ENCODE measurements at regions not wholly inside any gene's neighbourhood (a gene's known extent, or its start where the extent isn't known, plus 50 kb on each side); places are given as distances from the start of the nearest gene placed in this dataset.
A peak's percentile ranks its signal among the peaks of the same experiment; 100 is the strongest.

DNA sequence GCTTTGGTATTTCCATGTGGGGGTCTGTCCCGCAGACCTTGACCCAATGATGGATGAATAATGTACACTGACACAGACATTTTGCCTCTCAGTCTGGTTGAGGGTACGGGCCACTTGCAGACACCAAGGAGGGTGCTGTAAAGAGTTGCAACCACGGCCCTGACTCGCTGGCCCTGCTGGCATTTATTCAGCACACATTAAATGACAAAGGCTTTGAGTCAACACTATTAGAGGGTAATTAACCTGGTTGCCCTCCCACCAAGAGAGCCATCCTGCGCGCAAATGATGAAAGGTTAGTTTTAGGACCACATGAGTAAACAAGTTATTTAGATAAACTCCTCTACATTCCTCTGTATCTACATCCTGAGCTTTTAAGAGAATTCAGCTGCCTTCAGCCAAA lies 308.9 kb upstream of the MMS22L start:
- no peak for DNase-seq

DNA sequence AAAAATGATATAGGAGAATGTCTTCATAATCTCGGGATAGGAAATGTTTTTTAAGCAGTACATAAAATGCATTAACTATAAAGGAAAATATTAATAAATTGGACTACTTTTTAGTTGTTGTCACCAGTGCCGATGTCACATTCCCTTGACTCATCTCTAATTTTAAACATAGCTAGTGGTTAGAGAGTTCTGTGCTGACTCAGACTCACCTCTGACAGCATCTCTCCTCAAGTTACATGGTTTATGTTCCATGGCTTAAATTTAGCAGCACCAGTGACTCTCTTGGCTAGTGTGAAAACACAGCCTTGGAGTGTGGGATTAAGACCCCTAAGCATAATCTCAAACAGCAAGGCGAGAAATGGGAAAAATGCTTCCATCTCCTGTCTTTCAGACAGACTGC lies 311.8 kb upstream of the MMS22L start:
- peak; percentile 75 for DNase-seq

DNA sequence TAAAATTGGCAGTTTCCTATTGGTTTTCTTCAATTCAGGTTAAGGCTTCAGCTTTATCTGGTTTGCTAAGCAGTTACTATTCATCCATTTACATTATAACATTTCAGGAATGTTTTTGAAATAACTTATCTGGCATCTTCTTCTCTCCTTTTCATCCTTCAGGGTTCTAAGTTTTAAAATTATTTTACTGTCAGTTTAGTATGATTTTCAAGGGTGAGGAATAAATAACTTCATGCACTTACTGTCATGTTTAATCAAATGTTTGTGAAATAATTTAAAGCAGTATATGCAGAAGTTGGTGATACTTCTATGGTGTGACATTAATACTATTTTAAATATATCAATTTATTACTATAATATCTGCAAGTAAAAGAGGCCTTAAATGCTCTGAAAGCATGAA lies 338.1 kb upstream of the MMS22L start:
- no peak for DNase-seq

DNA sequence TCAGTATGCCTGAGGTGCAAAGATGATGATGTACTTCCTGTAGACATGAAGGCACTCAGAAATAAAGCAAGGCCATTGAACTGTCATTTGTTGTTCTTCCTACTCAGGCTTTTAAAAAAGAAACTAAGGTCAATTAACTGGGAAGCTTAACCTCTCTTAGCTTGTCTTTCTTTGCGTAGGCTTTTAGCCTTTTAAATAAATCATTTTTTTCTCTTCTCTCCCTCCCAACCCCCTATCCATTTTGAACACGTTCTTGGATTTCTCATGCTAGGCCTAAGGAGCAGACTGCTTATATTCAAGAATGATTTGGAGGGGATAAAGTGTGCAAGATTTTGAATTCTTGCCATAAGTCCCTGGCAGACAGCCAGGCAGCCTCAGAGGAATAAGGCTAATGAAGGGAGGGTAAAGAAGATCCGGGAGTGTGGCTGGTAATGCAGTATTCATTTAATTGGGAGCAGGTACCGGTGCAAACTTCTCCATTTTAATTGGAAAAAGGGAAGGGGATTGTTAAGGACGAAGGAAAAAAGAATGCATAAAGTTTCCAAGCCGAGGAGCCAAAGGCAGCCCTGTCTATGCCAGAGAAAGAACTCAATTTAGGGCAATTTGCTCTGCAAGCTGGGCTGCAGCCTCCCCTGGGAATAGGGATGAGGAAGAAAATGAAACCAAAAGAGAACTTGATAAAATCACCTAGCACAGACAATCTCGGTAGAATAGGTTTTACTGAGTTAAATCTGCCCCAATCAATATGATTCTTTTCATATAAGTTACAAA lies 343.8 kb upstream of the MMS22L start:
- peak; percentile 67 for DNase-seq

DNA sequence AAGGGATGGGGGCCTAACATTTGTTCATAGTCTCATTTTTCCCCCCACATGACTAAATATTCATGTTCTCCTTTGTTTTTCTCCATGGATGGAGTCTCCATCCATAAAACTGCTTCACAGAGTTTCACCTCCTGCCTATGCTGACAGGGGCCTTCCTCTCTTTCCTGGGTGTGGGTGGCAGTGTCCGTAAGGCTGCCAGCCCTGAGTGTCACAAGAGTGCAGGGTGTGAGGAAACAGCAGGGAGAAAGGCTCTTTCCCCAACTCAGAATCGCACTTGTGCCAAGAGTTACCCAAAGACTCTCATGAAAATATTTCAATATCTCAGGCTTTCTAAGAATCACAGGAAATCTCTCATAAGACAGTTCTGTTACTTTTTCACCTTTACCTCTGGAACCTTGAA lies 346.2 kb upstream of the MMS22L start:
- DNase-seq, result no peak

DNA sequence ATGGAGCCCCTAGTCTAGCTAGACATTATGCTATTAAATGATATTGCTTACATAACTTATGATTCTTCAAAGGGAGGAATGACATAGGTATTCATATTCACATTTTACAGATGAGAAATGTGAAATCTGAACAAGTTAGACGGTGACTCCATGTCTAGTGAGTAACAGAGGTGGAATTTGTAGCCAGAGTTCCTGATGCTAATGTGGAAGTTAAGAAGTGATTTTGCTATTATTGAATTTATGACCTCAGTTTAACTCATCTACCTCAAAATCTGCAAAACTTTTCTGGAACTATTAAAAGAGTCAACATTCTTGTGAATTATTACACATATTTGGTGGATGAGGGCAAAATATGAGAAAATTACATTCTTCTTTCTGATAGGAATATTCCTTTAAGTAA lies 347.6 kb upstream of the MMS22L start:
- DNase-seq, result peak; percentile 77

DNA sequence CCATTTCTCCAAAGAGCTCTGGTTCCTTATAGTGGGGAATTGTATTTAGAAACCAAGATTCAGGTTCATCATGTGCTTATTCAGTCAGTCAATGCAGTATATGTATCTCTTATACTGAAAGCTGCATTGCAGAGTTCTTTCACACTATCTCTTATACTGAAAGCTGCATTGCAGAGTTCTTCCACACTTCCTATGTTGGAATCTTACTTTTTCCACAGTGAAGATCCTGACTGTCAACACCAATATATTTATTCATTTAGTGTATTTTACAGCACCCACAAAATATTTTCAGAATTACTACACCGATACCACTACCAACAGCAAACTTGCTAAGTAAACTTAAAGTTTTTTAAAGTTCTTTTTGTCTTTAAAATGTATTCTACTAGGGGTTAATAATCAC lies 349.3 kb upstream of the MMS22L start:
- DNase-seq, result peak; percentile 71

DNA sequence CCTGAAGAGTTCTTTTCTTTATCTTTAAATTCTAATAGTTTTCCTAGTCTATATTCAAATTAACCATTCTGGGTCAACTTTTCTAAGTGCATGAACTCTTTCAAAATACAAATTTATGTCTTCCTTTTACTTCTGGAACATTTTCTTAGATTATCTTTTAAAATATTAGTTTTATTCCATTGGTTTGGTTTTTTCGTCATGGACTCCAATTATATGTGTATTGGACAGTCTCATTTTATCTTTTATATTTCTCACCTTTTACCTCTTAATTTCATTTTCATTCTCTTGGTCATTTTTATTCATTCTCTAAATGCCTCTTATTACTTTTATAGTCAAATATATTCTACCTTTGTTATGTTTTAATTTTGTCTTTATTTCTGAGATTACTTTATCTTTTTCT lies 356.7 kb upstream of the MMS22L start:
- DNase-seq, result no peak

DNA sequence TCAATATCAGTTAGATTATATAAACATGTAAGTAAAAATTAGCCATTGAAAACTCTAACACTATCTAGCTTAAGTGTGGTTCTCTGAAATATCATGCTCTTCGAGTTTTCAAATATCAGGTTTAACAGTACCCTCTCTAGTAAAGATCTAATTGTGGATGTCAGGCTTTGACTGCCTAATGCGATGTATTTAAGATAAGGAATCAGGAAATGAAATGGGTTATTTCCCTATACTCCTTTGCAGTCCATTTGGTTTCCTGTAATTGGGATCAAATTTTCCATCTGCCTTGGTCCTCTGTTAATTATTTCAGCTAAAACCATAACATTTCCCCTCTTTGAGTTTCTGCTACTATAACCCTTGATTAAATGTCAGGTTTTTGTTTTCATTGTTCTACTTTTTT lies 361.3 kb upstream of the MMS22L start:
- no peak for DNase-seq

DNA sequence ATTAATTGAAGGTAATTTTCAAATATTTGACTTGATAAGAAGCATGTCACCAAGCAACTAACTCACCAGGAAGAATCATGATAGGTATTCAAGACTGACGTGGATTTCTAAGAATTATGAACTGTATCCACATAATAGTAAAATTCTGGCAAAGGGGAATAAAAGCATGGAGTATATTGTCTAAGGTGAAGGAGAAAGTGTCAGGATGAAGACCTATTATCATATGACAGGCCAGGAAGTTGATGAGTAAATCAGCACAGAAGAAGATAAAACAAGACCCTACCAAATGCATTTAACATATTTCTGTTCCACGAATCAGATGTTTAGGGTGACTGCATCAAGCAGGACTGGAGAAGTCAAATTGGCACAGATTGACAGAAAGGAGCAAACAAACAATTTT lies 362.7 kb upstream of the MMS22L start:
- DNase-seq, result no peak

DNA sequence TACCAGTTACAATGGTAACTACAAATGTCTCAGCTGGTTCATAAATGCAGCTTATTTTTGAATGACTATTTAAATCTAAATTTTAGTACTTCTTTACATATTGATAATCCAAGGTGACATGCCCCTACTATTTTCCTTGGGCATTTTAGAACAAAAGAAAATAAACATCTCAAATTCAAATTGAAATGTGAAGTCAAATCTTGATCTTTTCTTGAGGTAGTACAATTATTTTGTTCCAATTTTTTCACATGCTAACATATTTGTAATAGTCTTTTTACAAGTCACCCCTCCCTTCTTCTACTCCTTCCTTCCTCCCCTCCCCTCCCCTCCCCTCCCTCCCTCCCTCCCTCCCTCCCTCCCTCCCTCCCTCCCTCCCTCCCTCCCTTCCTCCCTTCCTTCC lies 370.1 kb upstream of the MMS22L start:
- DNase-seq, result no peak

DNA sequence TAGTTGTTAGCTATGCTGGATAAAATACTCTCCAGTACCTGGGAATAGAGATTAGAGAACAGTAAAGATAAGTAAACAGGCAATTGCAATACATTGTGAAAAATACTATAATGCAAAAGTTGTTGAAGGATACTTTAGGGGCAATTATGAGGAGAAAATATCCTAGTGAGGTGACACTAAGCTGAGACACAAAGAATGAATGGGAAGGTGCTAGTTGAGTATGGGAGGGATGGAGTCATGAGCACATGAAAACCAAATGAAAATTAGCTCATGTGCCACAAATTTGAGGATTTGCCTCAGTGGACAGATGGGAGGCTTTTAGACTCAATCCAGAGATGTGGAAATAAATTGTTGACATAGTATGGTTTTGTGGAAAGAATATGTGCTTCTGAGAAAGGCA lies 370.5 kb upstream of the MMS22L start:
- DNase-seq, result no peak

DNA sequence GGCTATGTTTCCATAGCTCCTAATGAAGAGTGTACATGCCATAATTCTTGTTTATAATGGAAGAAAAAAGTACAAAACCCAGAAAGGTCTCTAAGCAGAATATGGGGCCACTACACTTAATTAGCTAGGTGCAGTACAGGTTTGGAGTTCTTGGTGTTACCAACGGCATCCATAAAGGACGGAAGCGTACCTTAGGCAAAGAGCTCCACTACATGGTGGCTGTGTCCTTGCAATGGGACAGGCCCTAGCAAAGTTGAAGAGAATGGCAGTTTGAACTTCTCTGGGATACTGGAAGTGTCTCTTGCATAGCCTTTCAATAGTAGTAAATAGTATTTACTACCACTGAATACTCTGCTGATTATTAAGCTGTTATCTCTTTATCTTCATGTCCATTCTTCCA lies 371.7 kb upstream of the MMS22L start:
- DNase-seq, result no peak

DNA sequence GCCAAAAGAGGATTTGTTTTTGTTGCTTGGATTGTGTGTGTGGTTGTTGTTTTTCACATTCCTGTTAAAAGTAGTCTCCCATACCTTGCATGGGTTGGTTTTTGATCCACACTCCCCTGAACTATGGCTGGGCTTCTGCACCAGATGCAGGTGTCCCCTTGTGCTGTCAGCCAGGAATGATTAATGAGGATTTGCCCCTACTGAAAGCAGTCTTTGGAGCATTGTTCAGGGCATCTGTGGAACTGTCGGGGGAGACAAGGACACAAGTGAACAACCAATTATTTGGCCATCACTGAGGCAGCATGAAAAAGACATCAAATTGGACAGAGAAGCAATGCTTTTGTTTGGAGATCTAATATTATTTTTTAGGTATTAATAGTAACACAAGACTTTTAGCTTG lies 373.2 kb upstream of the MMS22L start:
- DNase-seq, result no peak

DNA sequence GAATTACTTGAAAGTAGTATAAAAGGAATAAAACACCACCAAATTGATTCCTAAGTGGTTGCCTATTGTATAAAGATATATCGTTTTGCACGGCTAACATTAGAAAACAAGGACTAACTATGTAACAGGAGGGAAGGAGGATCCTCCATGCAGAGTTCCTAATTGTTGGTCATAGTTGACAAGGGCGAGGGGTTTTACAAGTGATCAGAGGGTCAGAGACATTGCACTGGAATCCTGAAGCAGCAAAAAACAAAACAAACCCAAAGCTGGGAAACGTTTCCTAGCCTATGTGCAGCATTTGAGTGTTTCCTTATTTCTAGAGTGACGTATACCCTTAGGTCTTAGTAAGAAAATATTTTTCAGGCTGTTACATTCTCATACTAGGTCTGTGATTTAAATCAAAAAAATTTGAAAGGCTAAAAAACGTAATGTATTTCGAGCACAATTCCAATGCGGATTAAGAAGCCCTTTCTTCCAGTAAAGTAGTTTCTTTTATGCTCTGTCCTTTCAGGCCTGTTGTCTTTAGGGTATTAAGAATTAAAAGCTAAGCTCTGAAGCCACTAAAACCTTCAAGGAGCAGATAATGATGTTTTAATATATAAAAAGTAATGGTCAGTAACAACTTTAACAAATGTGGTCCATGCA lies 373.8 kb upstream of the MMS22L start:
- DNase-seq, result no peak

DNA sequence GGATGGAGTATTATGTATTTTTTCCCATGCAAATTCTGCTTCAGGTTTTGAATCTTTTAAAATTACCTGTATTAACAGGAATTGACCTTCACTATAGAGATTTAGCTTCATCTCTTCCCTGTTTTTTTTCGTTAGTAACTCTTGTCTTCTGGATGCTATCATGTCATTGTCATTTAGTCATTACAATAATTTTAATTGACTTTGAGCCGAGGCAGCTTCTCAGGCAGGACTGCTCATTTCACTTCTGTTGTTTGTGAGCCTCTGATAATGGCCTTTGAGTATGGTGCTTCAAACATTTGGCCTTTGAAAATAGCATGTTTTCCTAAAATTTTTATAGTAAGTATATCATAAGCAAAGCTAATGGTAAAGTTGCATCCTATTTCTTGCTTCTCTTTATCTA lies 375.1 kb upstream of the MMS22L start:
- no peak for DNase-seq

DNA sequence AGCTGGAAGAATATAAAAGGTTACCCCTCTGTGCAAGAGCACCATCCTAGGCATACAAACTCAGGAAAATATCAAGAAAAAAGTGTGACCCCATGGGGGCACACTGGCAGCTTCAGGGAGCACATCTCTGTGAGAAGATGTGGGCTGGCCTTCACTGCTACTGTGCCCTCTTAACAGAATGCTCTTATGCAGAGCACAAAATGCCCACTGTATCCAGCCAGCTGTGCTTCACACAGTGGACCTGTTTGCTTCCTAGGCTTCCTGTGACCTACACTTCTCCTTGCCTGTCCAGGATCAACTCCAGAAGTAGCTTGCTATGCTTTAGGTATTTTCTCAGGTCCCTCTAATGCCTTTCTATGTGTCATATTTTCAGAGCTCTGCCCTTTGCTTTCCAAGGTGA lies 380.2 kb upstream of the MMS22L start:
- DNase-seq, result no peak

DNA sequence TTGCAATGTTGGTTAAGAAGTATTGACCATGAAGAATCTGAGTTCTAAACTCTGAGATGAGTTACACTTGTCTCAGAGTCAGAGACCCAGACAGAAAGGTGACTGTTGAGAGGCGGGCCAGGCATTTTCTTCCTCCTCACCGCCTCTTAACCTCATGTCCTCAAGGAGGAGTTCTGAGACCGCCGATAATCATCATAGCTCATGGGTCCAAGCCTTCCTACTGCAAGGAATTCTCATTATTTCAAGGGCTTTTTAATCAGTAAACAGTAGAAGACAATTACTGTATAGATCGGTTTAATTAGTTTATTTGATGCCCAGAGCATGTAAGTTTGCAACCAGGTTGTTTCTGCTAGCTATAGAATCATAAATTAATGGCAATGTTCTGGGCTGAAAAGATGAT lies 382.4 kb upstream of the MMS22L start:
- DNase-seq, result no peak

DNA sequence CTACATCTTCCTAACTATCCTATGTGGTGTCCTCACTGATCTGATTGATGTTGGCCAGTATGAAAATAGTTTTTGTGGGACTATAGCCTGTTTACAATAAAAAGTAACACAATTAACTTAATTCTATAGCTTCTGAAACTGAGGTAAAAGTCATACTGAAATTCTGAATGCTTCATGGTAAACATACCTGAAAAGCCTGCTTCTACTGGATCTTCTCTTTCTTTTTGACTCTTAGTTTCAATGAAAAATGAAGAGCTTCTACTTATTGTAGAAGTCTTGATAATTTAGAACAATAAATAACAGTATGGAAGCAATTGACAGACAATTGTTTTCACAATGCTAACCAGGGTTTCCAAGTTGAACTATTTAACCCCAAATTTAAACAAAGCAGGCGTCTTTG lies 383.9 kb upstream of the MMS22L start:
- no peak for DNase-seq

DNA sequence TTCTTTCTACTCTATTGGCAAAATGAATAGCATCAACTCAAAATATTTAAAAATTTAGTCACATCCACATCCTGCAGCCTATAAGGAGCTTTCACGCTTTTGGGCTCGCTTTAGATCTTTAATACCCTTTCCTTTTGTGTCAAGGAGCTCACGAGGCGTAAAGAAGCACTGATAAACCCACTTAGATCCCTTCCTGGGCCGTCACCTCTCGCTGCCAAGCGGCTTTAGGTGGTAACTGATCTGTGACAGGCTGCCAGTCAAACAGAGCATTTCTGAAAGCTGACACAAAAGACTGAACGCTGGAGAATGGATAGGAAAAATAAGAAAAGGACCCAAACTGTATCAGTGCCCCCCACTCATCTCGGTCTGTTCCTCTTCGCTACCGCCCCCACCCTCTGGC lies 385.7 kb upstream of the MMS22L start:
- DNase-seq, result no peak

DNA sequence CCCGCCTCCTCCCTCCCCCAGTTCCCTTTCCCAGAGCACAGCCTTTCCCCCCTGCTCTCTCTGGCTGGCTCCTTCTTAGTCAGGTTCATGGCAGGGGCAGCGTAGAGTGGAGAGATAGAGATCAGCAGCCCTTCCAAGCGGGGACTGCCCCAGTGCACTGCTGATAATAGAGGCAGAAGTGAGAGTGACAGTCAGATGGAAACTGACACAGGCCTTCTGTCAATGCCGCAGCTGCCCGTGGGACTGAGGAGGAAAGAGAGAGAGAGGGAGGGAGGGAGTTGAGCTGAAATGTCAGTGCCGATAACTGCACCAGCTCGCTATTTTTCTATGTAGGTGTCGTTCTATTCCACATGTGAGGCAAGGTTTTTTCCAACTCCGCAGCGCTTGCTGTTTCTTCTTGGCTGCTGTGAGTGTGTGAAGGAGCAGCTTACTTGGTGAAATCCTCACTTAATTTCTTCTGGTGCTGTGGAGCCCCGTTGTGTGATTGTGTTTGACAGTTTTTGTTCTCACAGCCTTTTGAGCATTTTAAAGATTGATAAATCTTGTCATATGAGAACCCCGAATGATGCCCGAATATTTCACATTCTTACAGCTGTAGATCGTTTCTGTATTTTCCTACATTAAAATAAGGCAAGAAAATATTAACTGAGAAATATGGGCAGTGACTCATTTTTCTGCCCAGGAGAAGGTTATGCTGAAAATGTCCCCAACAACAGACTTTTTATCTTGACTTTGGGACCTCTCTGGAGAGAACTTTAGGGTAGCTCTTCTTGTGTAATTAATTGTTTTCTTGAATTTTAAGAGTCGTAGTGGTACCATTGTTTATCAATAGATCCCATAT lies 386.4 kb upstream of the MMS22L start:
- DNase-seq, result peak; percentile 20

DNA sequence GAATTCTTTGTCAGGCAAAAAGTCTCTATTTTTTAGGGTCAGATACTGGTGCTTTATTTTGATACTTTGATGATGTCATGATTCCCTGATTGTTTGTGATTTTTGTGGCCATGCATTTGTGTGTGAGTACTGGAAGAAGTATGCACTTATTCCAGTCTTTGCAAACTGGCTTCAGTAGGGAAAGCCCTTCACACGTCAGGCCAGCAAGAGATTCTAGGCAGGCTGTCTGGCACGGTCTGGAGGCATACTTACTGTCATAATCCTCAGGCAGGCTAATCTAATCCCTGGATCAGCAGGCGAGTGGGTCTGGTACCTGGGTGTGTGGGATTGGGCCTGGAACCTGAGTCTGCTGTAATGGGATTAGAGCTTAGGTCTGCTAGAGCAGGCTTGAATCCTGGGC lies 391.8 kb upstream of the MMS22L start:
- peak; percentile 72 for DNase-seq

DNA sequence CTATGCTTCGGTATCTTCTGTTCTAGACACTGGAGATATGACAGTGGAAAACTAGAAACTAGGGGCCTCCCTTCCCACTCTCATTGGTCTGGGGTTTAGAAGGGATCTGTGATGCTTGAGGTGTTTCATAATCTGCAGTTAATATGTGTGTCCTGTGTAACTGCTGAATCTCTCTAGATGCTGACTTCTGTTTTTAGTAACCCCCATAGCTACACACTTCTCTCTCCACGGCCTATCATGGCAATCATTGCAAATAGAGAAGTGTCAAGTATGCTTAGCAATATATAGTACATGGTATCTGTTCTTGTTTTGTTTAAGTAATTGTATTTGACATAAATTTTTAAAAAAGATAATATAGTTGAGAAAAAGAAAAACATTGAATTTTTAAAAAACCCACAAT lies 394.6 kb upstream of the MMS22L start:
- DNase-seq, result no peak

DNA sequence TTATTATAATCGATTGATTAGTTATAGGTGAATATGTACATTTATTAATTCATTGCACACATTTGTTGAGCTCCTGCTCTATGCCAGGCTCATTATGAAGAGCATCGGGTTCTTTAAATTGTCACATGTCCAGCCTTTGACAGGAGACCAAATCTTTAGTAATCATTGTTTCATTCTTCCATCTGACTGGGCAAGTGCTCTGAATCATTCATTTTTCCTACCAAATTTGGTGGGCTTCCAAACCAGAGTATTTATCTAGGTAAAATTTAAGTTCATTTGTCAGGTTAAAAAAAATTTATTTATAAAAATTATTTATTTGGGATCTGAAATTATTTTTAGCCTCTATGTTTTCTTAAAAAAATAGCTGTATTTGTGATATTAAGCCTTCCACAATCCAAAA lies 404.9 kb upstream of the MMS22L start:
- no peak for DNase-seq
